ENCODE measurements at regions not wholly inside any gene's neighbourhood (a gene's known extent, or its start where the extent isn't known, plus 50 kb on each side); places are given as distances from the start of the nearest gene placed in this dataset.

DNA sequence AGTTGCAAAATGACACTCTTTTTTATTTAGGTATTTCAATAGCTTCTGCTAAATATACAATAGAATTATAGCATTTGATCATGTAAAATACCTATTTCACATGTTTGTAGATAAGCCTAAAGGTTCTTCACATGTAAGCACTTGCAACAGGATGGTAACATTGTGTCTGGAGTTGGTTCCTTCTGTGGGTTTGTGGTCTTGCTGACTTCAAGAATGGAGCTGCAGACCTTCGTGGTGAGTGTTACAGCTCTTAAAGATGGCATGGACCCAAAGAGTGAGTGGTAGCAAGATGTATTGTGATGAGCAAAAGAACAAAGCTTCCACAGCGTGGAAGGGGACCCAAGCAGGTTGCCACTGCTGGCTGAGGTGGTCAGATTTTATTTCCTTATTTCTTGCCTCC, 246.4 kb upstream of the PDGFD start:
- TF ChIP-seq ZNF623 (tag by site-specific recombination; IDR thresholded peaks at IDR 0.05) = no peak
- TF ChIP-seq, protein P1, sequence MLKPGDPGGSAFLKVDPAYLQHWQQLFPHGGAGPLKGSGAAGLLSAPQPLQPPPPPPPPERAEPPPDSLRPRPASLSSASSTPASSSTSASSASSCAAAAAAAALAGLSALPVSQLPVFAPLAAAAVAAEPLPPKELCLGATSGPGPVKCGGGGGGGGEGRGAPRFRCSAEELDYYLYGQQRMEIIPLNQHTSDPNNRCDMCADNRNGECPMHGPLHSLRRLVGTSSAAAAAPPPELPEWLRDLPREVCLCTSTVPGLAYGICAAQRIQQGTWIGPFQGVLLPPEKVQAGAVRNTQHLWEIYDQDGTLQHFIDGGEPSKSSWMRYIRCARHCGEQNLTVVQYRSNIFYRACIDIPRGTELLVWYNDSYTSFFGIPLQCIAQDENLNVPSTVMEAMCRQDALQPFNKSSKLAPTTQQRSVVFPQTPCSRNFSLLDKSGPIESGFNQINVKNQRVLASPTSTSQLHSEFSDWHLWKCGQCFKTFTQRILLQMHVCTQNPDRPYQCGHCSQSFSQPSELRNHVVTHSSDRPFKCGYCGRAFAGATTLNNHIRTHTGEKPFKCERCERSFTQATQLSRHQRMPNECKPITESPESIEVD (tag by site-specific recombination; IDR thresholded peaks at IDR 0.05) = no peak
- TF ChIP-seq, protein P2, sequence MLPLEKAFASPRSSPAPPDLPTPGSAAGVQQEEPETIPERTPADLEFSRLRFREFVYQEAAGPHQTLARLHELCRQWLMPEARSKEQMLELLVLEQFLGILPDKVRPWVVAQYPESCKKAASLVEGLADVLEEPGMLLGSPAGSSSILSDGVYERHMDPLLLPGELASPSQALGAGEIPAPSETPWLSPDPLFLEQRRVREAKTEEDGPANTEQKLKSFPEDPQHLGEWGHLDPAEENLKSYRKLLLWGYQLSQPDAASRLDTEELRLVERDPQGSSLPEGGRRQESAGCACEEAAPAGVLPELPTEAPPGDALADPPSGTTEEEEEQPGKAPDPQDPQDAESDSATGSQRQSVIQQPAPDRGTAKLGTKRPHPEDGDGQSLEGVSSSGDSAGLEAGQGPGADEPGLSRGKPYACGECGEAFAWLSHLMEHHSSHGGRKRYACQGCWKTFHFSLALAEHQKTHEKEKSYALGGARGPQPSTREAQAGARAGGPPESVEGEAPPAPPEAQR (tag by site-specific recombination; IDR thresholded peaks at IDR 0.05) = no peak
- TF ChIP-seq, protein P3, sequence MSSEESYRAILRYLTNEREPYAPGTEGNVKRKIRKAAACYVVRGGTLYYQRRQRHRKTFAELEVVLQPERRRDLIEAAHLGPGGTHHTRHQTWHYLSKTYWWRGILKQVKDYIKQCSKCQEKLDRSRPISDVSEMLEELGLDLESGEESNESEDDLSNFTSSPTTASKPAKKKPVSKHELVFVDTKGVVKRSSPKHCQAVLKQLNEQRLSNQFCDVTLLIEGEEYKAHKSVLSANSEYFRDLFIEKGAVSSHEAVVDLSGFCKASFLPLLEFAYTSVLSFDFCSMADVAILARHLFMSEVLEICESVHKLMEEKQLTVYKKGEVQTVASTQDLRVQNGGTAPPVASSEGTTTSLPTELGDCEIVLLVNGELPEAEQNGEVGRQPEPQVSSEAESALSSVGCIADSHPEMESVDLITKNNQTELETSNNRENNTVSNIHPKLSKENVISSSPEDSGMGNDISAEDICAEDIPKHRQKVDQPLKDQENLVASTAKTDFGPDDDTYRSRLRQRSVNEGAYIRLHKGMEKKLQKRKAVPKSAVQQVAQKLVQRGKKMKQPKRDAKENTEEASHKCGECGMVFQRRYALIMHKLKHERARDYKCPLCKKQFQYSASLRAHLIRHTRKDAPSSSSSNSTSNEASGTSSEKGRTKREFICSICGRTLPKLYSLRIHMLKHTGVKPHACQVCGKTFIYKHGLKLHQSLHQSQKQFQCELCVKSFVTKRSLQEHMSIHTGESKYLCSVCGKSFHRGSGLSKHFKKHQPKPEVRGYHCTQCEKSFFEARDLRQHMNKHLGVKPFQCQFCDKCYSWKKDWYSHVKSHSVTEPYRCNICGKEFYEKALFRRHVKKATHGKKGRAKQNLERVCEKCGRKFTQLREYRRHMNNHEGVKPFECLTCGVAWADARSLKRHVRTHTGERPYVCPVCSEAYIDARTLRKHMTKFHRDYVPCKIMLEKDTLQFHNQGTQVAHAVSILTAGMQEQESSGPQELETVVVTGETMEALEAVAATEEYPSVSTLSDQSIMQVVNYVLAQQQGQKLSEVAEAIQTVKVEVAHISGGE (tag by site-specific recombination; conservative IDR thresholded peaks at IDR 0.05; ENCODE audit: low read depth) = no peak
- TF ChIP-seq, protein P4, sequence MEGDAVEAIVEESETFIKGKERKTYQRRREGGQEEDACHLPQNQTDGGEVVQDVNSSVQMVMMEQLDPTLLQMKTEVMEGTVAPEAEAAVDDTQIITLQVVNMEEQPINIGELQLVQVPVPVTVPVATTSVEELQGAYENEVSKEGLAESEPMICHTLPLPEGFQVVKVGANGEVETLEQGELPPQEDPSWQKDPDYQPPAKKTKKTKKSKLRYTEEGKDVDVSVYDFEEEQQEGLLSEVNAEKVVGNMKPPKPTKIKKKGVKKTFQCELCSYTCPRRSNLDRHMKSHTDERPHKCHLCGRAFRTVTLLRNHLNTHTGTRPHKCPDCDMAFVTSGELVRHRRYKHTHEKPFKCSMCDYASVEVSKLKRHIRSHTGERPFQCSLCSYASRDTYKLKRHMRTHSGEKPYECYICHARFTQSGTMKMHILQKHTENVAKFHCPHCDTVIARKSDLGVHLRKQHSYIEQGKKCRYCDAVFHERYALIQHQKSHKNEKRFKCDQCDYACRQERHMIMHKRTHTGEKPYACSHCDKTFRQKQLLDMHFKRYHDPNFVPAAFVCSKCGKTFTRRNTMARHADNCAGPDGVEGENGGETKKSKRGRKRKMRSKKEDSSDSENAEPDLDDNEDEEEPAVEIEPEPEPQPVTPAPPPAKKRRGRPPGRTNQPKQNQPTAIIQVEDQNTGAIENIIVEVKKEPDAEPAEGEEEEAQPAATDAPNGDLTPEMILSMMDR (tag by site-specific recombination; IDR thresholded peaks at IDR 0.05) = no peak
- no peak for TF ChIP-seq YY1 (tag by site-specific recombination; IDR thresholded peaks at IDR 0.05)
- TF ChIP-seq MYNN (tag by site-specific recombination; IDR thresholded peaks at IDR 0.05; ENCODE audit: borderline replicate concordance) = no peak
- no peak for TF ChIP-seq KLF16 (tag by site-specific recombination; IDR thresholded peaks at IDR 0.05)
- TF ChIP-seq, protein P5, sequence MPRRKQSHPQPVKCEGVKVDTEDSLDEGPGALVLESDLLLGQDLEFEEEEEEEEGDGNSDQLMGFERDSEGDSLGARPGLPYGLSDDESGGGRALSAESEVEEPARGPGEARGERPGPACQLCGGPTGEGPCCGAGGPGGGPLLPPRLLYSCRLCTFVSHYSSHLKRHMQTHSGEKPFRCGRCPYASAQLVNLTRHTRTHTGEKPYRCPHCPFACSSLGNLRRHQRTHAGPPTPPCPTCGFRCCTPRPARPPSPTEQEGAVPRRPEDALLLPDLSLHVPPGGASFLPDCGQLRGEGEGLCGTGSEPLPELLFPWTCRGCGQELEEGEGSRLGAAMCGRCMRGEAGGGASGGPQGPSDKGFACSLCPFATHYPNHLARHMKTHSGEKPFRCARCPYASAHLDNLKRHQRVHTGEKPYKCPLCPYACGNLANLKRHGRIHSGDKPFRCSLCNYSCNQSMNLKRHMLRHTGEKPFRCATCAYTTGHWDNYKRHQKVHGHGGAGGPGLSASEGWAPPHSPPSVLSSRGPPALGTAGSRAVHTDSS (tag by site-specific recombination; IDR thresholded peaks at IDR 0.05) = no peak
- no peak for TF ChIP-seq ZNF510 (tag by site-specific recombination; IDR thresholded peaks at IDR 0.05; ENCODE audit: insufficient replicate concordance)
- TF ChIP-seq ZNF274 (IDR thresholded peaks at IDR 0.05; ENCODE audit: low read length) = no peak
- TF ChIP-seq ZNF274 (tag by site-specific recombination; IDR thresholded peaks at IDR 0.05; ENCODE audit: borderline replicate concordance) = no peak
- no peak for TF ChIP-seq ZNF830 (tag by site-specific recombination; IDR thresholded peaks at IDR 0.05; ENCODE audit: low read depth)
- TF ChIP-seq ZNF423 (tag by site-specific recombination; IDR thresholded peaks at IDR 0.05) = no peak
- TF ChIP-seq WT1 (tag by site-specific recombination; IDR thresholded peaks at IDR 0.05) = no peak

All from HEK293 (cell line).